DMS 273 (cell line): ENCODE measurements at regions not wholly inside any gene's neighbourhood (a gene's known extent, or its start where the extent isn't known, plus 50 kb on each side); places are given as distances from the start of the nearest gene placed in this dataset.

Source experiments
- DNase-seq: peaks from one replicate; lab custom pipeline; 2025; ENCODE audit not compliant: unreplicated experiment; lab: John Stamatoyannopoulos, UW

DNA sequence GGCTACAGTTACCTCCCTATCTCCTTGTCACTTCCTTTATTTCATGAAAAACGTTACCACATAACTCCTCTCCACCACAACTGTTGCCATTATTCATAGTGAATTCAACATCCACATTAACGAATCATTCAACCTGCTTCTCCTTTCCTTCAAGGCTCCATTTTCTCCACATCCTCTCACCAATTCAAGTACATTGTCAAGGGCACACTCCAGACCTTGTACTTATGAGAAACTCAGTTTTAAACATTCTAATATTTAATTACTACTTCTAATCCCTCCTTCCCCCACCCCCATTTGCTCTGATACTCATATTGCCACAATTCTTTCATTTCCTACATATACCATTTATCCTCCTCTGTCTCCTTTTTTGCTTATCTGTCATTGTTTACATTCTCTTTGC, 871.2 kb downstream of the TUSC7 start:
- DNase-seq: no peak

- no peak for DNase-seq
These were observed 876.6 kb downstream of the TUSC7 start for GRCh38 chr3:117586161-117586560.

- DNase-seq: no peak
These were observed 877.8 kb downstream of the TUSC7 start for GRCh38 chr3:117587416-117587815.

- peak; percentile 59 for DNase-seq
These were observed 879.9 kb downstream of the TUSC7 start for GRCh38 chr3:117589454-117589853.

DNA sequence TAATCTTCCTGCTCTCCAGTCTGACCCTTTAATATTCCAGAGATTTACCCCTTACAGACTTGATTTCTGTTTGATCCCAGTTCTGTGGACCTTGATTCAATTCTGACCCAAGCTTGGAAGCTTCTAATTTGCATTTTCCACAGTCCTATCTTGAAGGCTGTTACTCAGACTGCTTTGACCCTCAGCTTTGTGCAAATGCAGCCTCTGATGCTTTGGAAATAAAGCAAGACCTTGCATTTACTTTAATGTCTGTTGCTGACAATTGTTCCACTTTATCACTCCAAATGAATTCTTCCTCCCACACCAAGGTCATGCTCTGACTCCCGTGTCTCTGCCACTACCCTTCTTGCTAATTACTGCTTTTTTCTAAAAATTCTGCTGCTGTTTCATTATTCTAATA, 886.0 kb downstream of the TUSC7 start:
- DNase-seq: no peak

- no peak for DNase-seq
These were observed 886.9 kb downstream of the TUSC7 start for GRCh38 chr3:117596503-117596902.

DNA sequence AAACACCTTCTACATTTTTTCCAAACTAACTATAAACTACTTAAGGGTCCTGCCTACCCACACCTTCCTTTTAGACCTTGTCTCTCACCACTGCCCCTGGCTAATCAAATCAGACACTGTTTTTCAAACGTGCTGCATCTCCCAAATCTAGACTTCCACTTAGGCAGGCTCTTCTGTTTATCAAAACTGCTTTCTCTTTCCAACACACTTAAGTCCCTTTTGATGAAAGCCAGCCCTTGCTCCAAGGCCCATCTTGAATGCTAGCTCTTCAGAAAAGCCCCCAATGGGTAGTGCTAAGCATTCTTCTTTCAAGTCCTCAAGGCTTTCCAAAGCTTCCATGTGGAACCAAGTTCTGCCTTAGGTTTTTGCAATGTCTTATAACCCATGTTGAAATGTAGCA, 888.3 kb downstream of the TUSC7 start:
- no peak for DNase-seq

DNA sequence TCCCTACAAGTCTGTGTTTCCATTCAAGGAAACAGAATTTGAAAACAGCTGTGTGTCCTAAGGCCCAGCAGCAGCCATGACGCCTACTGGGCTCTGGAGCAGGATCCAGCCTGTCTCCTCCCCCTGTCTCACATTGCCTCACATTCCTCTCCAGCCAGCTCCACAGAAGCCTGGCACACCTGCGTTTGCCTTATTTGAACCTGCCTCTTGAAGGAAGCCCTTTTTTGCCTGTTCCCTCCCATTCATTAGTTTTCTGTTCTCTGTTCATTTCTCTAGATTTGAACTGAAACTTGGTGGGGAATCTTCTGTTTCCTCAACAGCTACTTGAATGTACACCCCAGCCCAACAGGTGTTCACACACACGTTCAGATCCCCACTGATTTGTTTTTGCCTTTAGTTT, 890.5 kb downstream of the TUSC7 start:
- no peak for DNase-seq

DNA sequence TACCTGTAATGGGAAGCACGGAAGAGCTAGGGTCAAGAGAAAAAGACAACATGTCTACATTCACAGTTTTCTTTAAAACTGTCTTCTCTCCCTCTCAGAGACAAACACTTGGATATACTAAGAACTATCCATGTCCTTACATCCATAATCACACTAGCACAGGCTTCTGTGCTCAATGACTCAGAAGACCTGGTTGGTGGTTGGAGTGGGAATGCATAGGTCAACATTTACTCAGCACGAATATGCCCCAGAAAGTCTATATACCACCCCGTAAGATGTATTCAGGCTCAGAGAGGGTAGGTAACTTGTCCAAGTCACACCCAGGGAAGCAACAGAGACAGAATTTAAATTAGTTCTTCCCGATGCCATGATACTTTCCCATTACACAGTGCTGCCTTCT, 891.1 kb downstream of the TUSC7 start:
- DNase-seq: no peak

- no peak for DNase-seq
These were observed 892.6 kb downstream of the TUSC7 start for GRCh38 chr3:117602058-117602644.

GRCh38 chr3:117603097-117603496, 893.5 kb downstream of the TUSC7 start:
- DNase-seq: peak; percentile 59

DNA sequence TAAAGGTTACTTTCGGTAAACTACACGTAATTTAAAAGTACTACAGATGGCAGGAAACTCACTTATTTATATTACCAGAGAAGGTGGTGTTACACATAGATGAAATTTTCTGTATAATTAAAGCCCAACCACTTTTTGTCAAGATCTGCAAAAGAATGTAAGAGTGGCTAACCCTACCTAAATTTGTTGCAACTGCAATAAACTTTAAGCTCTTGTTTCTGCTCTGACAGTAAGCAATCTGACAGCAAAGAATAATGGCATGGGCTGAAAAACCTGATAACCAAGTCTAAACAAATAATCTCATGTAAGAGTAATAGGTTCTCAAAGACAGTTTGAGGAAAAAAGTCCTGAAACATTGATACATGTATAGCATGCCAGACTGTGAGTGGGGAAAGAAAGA, 897.3 kb downstream of the TUSC7 start:
- DNase-seq: peak; percentile 19

- DNase-seq: no peak
These were observed 899.8 kb downstream of the TUSC7 start for GRCh38 chr3:117609330-117609729.

- DNase-seq: no peak
These were observed 900.6 kb downstream of the TUSC7 start for GRCh38 chr3:117610156-117610555.

DNA sequence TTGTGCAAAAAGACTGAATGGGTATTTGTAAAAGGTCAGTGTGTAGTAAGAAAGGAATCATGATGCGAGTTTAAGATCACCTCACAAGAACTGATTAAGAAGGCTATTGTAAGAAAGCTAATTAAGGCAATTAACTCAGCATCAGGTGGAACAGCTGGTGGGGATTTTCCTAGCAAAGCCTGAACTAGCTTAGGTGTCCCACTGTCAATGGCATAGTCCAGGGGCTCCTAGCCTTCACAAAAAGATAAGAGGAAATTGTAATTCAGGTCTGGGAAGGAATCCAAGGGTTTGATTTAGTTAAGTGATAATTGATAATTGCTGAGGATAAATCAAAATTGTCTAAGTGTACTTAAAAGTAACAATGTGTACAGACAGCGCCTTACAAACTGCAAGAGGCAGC, 901.6 kb downstream of the TUSC7 start:
- peak; percentile 60 for DNase-seq

DNA sequence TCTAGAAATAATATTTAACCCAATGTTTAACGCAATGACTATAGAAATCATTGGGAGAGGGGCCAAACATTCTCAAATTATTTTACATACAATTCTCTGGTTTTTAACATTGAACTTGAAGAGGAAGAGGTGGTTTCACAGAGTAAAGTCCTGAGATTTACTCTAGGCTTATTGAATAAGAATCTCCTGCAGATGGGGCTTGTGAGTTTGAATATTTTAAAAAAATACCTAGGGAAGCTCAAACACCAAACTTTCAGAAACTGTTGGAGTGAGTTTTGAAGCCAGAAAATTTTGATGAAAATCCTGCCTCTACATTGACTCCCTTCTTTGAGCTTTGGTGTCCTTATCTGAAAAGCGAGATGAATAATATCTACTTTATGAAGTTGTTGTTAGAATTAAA, 906.6 kb downstream of the TUSC7 start:
- peak; percentile 19 for DNase-seq

DNA sequence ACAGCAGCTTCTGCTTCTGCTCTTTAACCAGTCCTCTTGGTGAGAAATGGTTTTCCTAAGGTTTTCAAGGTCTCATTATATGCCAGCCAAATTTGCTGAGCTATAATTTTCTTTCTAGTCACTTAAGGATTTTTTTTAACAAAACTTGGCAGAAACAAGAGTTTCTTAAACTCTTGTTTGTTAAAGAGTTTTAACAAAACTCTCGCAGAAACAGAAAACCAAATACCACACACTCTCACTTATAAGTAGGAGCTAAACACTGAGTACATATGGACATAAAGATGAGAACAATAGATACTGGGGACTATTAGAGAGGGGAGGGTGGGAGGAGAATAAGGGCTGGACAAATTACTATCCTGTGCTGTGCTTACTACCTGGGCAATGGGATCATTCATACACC, 908.3 kb downstream of the TUSC7 start:
- no peak for DNase-seq

DNA sequence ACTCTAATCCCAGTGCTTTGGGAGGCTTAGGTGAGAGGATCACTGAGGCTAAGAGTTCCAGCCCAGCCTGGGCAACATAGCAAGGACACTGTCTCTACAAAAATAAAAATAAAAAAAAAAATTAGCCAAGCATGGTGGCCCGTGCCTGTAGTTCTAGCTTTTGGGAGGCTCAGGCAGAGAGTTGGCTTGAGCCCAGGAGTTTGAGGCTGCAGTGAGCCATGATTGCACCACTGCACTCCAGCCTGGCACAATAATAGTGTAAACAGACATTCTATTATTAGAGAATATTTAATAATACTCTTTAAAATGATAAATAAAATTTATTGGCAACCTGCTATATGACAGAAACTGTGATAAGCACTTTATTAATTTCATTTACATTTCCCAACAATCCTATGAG, 908.9 kb downstream of the TUSC7 start:
- no peak for DNase-seq

GRCh38 chr3:117619805-117620204, 910.2 kb downstream of the TUSC7 start:
- no peak for DNase-seq

DNA sequence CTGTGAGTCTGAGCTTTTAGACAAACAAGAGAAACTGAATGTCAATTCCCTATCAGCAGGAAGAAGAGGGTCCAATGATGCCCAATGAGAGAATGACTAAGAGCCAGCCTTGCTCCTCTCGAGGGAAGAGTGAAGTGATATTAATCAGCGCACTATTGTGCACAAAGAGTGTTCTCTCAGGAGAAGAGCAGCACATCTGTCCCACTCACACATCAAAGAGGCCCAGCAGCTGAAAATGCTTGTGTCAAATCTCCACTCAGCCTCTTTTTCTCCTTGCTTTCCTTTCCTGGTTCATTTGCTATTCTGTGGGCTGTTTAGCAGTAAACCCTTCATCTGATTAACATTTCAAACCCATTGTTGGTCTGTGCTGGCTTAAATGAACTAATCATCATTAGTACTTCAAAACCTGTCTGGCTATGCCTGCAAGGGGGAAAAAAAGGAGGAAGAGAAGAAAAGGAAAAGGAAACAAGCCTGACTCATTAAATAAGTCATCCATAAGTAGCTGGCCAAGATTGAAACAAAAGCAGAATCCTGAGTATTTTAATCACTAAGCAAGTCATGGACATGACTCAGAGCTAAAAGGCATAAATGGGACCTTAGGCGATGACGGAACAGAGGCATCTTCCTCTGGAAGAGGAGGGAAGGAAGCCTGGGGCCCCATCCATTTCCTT, 912.7 kb downstream of the TUSC7 start:
- no peak for DNase-seq

- no peak for DNase-seq
These were observed 914.8 kb downstream of the TUSC7 start for GRCh38 chr3:117624424-117624823.

DNA sequence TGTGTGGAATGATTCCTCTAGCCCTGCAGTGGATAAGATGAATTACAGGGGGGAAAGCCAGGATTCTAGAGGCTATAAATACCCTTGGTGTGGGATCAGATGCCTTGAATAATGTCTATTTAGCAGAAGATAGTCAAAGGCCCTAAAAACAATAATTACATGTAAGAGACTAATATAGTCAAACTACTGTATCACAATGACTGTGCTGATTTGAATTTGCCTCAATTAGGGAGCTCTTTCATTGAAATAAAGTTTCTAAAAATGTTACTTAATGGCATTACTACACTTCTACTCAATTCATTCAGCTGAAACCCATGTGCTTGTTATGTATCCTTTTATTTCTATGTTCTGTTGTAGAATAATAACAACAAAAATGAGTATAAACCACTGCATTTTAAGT, 915.6 kb downstream of the TUSC7 start:
- no peak for DNase-seq

GRCh38 chr3:117626577-117626976, 917.0 kb downstream of the TUSC7 start:
- DNase-seq: no peak
